GM19455 (cell line): ENCODE measurements at regions not wholly inside any gene's neighbourhood (a gene's known extent, or its start where the extent isn't known, plus 50 kb on each side); places are given as distances from the start of the nearest gene placed in this dataset.
"Not testable (repeated sequence)": the region's sequence is repeated elsewhere in the genome, so short reads cannot be mapped to it uniquely, and the experiment has no call there.

Experiments
- ATAC-seq: cut with Tn5 transposase; IDR thresholded peaks from one replicate; pipeline ENCODE4 v1.9.1; 2021; ENCODE audit not compliant: unreplicated experiment

DNA sequence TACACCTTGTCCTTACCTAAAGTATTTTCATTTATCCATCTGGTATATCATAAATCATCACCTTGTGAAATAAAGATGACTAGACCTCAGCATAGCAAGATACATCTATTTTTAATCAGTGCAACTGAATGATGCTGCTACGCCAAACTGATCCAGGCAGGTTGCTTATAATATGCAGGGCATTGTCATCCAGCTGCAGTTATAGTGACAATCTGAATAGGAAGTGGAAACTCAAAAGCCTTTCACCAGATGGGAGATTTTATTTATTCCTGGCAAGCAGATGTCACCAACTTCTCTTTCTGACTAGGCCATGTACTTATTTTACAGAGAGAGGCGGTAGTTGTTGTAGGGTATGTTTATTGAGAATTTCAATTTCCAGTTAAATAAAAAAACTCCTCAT is 747.3 kb downstream of the ADCYAP1 start:
- no peak for ATAC-seq

DNA sequence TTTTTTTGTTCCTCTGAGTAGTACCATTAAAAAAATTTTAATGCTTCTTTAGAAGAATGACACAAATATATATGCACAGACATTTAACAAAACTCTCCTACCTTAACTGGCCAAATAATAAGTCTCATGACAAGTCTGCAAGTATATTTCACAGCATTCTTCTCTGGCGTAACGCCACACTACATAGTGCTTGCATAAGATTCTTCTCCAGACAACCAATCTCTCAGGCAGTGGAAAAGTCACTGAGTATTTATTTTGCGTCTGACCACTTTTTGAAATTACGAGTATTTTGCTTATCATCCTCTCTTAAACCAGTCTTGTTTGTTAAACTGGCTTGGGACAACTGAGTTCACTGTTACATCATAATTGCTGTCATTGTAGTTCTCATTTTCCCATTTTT is 749.2 kb downstream of the ADCYAP1 start:
- no peak for ATAC-seq

DNA sequence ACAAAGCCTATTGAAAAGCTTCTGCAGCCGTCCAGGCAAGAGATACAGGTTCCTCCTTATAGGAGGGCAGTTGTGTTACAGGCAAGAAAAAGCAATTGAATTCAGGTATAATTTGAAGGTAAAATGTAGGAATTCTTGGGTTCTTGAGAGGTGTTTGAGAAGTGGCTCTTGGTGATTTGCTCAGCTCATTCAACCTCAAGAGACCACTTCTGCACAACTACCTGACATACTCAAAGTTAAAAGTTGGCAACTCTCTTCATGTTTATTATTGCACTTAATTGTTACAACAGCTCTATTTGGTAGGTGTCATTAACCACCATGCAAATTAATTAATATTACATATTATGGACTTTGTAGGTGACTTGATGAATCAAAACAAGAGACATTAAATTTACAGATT is 753.2 kb downstream of the ADCYAP1 start:
- no peak for ATAC-seq

DNA sequence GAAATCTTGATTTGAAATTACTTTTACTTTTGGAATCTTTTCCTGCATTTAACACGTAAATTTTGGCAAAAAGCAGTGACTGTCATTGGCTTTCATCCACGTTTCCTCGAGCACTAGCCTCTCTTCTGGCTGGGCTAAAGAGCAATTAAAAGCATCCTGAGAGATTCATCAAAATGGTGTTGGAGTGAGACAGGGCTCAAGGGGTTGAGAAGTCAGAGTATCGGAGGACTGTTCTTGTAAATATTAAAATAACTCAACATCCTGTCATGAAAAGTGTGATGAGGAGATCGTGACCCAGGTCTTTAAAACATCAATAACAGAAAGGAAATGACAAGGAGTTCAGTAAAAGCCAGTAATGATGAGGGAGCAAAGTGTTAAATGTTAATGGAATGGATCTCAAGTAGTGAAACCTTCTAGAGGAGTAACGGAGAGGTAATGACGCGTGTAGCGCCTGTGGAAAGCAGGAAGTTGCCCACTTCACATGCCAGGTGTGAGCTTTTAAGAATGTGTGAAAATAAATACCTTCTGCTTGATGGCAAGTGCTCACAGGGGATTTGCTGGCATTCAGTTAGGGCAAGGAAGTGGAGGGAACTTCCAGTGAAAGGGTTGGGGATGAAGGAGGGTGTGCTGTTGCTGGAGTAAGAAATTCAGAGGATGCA is 754.4 kb downstream of the ADCYAP1 start:
- ATAC-seq = no peak

GRCh38 chr18:1663879-1664705 is 759.4 kb downstream of the ADCYAP1 start:
- ATAC-seq = no peak

DNA sequence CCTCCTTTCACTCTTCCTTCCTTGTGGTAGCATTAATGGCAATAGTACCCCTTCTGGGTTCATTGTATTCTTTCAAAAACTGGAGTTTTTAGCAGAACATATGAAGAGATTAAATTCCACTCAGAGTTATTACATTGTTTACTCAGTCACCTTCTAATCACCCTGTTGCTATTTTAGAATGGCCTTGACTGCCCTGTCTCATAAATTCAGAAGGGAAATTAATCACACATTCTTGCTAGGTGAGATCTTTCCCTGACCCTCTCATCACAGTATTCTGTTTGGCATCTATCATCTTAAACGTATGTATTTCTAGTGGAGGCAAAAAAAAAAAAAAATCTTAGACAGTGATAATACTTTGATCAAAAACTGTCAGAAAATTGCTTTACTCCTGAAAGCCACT is 760.4 kb downstream of the ADCYAP1 start:
- ATAC-seq = no peak

DNA sequence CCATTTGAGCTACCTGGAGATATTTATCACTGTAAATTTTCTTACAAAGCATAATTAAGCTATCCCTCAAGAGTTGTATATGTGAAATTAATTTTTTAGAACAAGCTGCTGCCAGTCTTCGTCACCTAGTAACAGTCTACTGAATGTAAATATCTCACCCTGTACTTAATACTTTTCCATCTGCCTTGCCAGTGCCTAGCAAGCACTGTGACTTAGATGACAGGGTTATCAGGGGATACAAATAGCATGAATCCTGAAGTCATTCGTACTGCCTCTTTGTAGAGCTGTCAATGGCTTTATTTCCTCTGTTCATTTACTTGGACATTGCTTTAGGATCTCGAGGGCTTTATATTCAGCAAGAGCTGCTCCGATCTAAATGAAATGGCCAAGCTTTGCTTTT is 763.6 kb downstream of the ADCYAP1 start:
- no peak for ATAC-seq

- ATAC-seq = not testable (repeated sequence)
Observed at GRCh38 chr18:1671710-1672109, 767.0 kb downstream of the ADCYAP1 start.

DNA sequence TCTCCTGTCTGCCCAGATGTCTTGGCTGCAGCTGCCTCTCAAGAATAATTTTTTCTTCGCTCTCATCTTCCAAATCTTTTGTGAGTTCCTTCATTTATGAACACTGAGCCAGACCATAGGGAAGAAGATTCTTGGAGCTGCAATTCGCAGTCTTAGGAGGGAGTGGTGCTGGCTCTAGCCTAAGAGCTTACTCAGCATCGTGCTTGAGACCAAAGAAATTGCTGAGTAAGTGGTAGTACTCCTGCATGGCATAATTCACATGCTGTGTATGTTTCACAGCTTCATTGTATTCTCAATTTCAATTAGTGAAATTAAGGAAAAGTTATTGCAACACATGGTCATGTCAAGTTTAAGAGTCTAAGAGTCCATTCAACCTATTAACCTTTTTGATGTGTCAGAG is 771.7 kb downstream of the ADCYAP1 start:
- ATAC-seq = no peak

DNA sequence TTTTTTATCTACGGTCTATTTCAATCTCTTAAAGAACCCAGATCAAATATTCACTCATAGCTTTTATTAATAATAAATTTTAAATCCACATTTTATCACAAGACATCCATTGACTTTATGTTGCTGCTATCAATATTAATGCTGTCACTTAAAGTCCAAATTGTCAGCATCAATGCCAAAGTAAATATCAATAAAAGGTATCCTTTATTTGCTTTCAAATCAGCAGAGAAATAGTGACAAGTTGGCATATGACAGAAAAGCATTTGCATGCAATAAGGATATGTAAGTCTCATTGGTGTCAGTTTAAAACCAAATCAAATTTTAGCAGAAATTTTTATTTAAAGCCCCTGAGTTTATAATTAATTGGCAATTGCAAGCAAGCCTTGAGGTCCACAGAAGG is 775.4 kb downstream of the ADCYAP1 start:
- ATAC-seq = no peak

DNA sequence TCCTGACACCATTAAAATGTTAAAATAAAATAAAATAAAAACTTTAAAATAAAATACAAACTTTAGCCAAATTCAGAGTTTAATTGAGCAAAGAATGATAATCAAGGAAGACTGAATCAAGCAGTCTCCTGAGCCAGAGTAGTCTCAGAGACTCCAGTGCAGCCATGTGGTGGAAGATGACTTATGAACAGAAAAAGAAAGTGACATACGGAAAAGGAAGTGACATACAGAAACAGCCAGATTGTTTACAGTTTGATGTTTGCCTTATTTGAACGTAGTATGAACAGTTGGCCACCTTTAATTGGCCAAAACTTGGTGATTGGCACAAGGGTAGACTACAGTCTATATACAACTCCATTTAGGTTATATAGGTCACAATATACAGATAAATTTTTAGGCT is 787.2 kb downstream of the ADCYAP1 start:
- no peak for ATAC-seq

GRCh38 chr18:1708006-1708405 is 803.3 kb downstream of the ADCYAP1 start:
- ATAC-seq = no peak

GRCh38 chr18:1710114-1710513 is 805.4 kb downstream of the ADCYAP1 start:
- ATAC-seq = no peak

DNA sequence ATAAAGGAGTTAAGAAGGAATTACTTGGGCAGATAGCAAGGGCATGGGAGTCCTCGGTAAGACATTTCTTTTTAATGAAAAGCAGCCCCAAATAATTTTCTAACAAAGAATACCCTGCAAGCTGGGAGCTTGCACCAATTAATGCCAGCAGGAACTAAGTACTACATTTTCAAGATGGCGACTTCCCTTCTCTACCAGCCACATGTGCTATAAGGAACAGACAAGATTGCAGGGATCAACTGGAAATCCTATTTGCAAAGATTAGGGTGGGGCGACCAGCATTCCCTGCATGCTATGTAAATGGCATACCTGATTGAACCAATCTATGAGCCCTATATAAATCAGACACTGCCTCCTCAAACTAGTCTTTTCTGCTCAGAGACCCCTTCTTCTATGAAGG is 827.5 kb downstream of the ADCYAP1 start:
- no peak for ATAC-seq

GRCh38 chr18:1746131-1746530 is 825.2 kb downstream of the METTL4 start:
- ATAC-seq = no peak

DNA sequence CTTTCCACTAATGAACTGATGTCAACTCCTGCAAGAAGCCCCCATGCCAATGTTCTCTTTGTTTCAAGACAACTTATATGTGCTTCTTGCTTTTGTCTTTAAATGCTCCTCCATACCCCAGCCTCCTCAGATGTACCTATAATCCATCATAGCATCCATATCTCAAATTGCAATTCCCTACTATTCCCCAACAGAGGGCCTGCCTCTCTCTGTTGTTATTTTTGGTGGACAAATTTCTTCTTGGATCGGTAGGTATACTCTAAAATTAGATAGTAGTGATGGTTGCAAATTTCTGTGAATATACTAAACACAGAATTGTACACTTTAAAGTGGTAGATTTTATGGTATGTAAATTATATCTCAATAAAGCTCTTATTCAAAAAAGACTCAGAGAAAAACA is 820.1 kb downstream of the METTL4 start:
- no peak for ATAC-seq

GRCh38 chr18:1760901-1761300 is 810.4 kb downstream of the METTL4 start:
- ATAC-seq = no peak

- no peak for ATAC-seq
Observed at GRCh38 chr18:1774261-1774660, 797.0 kb downstream of the METTL4 start.

DNA sequence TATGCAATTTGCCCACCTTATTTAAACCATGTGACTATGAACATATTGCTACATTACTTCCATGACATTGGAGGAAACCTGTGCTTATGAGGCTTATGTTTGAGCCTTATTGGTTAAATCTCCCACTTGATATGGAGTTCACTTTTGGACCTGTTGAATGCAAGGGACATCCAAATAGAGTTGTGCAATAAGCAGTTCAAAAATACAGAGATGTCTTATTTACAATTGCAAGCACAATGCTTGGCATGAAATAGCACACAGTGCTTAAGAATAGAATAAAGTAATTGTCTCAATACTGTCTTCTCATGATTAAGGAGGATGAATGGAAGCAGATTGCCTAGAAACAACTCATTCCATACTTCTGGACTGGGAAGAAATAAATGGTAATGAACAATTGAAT is 793.5 kb downstream of the METTL4 start:
- ATAC-seq = no peak

- ATAC-seq = no peak
Observed at GRCh38 chr18:1778496-1779178, 792.7 kb downstream of the METTL4 start.

- ATAC-seq = no peak
Observed at GRCh38 chr18:1779587-1779986, 791.7 kb downstream of the METTL4 start.

- no peak for ATAC-seq
Observed at GRCh38 chr18:1784113-1784512, 787.2 kb downstream of the METTL4 start.
